ENCODE measurements at regions not wholly inside any gene's neighbourhood (a gene's known extent, or its start where the extent isn't known, plus 50 kb on each side); places are given as distances from the start of the nearest gene placed in this dataset.

DNA sequence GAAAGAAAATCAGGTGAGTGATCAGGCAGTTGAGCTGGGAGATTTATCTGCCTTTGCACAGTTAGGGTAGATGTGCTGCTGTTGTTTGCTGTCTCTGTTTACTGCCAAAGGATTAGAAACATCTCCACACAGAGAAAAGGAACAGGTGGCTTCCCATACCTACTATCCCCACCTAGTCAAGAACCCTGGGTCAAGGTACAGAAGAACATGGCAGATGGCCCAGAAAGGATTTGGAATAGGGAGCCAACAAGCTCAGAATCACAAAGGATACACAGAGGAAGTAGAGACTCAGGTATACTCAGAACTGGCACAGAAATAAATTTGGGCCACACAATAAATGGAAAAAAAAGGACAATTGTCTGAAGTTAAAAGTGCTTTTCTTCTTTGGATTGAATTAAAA, 64.3 kb downstream of the TIGD2 start:
- H3K9me3 ChIP-seq, result no peaks in the 10 kb centered on the region
- no peaks in the 10 kb centered on the region for H3K4me1 ChIP-seq
- intact Hi-C loops (cut with DNase I), result no loop called here
- no peak for DNase-seq (ENCODE audit: low spot score in 2 of 2)
- no peaks in the 10 kb centered on the region for H3K36me3 ChIP-seq
- no peaks in the 10 kb centered on the region for H3K27me3 ChIP-seq
- TF ChIP-seq, protein P1, sequence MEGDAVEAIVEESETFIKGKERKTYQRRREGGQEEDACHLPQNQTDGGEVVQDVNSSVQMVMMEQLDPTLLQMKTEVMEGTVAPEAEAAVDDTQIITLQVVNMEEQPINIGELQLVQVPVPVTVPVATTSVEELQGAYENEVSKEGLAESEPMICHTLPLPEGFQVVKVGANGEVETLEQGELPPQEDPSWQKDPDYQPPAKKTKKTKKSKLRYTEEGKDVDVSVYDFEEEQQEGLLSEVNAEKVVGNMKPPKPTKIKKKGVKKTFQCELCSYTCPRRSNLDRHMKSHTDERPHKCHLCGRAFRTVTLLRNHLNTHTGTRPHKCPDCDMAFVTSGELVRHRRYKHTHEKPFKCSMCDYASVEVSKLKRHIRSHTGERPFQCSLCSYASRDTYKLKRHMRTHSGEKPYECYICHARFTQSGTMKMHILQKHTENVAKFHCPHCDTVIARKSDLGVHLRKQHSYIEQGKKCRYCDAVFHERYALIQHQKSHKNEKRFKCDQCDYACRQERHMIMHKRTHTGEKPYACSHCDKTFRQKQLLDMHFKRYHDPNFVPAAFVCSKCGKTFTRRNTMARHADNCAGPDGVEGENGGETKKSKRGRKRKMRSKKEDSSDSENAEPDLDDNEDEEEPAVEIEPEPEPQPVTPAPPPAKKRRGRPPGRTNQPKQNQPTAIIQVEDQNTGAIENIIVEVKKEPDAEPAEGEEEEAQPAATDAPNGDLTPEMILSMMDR (IDR thresholded peaks at IDR 0.05), result no peak
- no peak overlapping the region for H3K4me3 ChIP-seq
- H3K27ac ChIP-seq, result no peak overlapping the region

DNA sequence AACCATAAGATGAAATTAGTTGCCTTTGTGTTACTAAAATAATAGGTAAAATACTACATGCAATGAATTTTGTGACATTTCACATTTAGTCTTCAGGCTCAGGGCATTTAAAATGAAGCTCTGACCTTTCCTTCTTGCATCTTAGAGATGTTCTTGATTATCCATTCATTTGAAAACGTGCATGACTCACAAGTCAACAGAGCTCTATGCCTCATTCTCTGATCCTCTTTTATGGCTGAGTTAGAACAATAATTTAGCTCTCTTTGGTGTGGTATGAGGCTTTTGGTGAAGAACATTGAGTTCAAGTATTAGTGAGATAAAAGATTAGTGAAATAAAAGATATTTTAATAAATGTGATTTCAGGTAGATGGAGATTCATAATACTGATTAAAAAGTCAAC, 66.5 kb downstream of the TIGD2 start:
- H3K27ac ChIP-seq, result no peak overlapping the region
- TF ChIP-seq, protein P1 (IDR thresholded peaks at IDR 0.05), result no peak
- H3K4me3 ChIP-seq, result no peak overlapping the region
- H3K36me3 ChIP-seq, result no peaks in the 10 kb centered on the region
- H3K27me3 ChIP-seq, result no peaks in the 10 kb centered on the region
- no peak for DNase-seq (ENCODE audit: low spot score in 2 of 2)
- intact Hi-C loops (cut with DNase I), result no loop called here
- no peaks in the 10 kb centered on the region for H3K4me1 ChIP-seq
- H3K9me3 ChIP-seq, result no peaks in the 10 kb centered on the region

DNA sequence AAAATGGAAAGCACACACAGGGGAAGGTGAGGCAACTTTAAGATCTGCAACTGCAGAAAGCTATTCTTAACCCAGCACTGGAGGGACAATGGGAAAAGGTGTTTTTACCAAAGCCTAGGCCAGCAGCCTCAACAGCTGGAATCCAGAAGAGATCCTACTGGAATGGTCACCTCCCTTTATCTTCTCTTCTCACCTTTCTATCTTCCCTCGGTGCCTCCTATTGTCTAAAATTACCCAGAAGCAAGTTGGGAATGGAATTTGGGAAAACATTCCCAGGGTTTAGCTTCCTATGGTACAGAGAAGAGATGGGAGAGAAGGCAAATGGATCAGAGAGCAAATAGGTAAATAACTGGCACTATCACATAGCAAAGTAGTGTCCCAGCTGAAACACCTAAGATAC, 73.1 kb downstream of the TIGD2 start:
- H3K36me3 ChIP-seq, result no peaks in the 10 kb centered on the region
- H3K4me1 ChIP-seq, result no peaks in the 10 kb centered on the region
- intact Hi-C loops (cut with DNase I), result no loop called here
- no peaks in the 10 kb centered on the region for H3K9me3 ChIP-seq
- TF ChIP-seq, protein P1 (IDR thresholded peaks at IDR 0.05), result no peak
- no peak for DNase-seq (ENCODE audit: low spot score in 2 of 2)
- H3K4me3 ChIP-seq, result no peak overlapping the region
- no peak overlapping the region for H3K27ac ChIP-seq
- H3K27me3 ChIP-seq, result no peaks in the 10 kb centered on the region
